Thyroid gland (tissue), 4 donors: ENCODE measurements at regions not wholly inside any gene's neighbourhood (a gene's known extent, or its start where the extent isn't known, plus 50 kb on each side); places are given as distances from the start of the nearest gene placed in this dataset.

Source experiments
- CTCF ChIP-seq, 6 experiments: fragments of 200-600 bp in 3 of 6; fragments of 450-650 bp in 3 of 6; sonication (generic) in 3 of 6; IDR thresholded peaks; one replicate each; pipeline ENCODE4 v1.5.1; 2016 to 2019; ENCODE audit warnings: antibody characterized with exemption in 6 of 6, mild to moderate bottlenecking in 2 of 6, inconsistent platforms in 1 of 6, moderate library complexity in 1 of 6
- POLR2A ChIP-seq, 2 donors: fragments of 450-650 bp; IDR thresholded peaks; one replicate each; pipeline ENCODE4 v1.6.1; 2017; ENCODE audit warnings: antibody characterized with exemption in 2 of 2, mild to moderate bottlenecking in 2 of 2, moderate library complexity in 1 of 2

- TF ChIP-seq CTCF (IDR thresholded peaks at IDR 0.05) (no peak), POLR2A (IDR thresholded peaks at IDR 0.05) (no peak)
Measured at GRCh38 chr6:102387326-102388033, 994.0 kb downstream of the GRIK2 start.
